ENCODE measurements at regions not wholly inside any gene's neighbourhood (a gene's known extent, or its start where the extent isn't known, plus 50 kb on each side); places are given as distances from the start of the nearest gene placed in this dataset.

DNA sequence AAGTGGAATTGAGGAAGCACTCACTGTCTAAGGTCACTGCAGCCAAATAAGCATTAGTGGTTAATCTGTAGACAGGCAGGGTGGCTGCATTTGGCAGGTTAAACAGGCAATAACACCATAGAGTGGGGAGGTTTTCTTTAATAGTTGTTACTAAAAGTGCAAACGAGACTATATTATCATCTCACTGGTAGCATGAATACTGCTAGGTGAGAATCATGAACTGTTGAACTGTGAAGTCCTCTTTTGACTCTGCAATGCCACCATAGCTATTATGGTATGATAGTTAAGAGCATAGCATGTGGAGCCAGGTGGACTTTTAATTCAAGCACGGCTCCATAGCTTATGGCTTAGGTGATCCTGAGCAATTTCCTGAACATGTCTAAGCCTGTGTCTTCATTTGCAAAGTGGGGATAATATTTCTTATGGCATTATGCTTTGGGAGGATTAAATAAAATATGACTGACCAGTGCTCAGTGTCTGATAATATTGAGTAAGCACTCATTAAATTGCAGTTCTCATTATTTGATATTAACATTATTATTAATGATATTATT lies 235.6 kb upstream of the HHIP start:
- TF ChIP-seq POLR2AphosphoS5 (IDR thresholded peaks at IDR 0.05; ENCODE audit: borderline replicate concordance, low read depth, low read length) (no peak), EZH2 (IDR thresholded peaks at IDR 0.05) (no peak)
